T-helper 1 cell (primary cell): ENCODE measurements at regions not wholly inside any gene's neighbourhood (a gene's known extent, or its start where the extent isn't known, plus 50 kb on each side); places are given as distances from the start of the nearest gene placed in this dataset.
A peak's percentile ranks its signal among the peaks of the same experiment; 100 is the strongest.

Experiments
- DNase-seq, 5 donors: peaks; one replicate each; pipeline ENCODE4 v3.0.0-alpha.2; 2012 to 2020

DNA sequence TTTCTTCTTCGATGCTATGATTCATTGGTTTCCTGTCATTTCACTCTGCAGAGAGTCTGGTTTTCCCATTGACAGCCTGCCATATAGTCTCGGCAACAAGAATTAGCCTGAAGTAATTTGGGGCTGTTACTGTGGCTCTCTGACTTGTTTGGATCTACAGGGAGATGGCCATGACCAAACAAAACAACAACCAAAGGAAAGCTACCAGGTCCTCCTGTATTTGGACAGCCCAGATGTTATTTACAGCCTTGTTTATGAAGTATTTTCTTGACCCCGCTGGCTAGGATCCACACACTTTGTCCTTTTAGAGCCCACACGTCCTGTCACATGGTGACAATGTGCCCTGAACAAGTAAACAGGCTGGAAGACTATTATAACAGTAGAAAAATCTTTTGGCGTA, 111.4 kb upstream of the PREP start:
- no peak for DNase-seq

DNA sequence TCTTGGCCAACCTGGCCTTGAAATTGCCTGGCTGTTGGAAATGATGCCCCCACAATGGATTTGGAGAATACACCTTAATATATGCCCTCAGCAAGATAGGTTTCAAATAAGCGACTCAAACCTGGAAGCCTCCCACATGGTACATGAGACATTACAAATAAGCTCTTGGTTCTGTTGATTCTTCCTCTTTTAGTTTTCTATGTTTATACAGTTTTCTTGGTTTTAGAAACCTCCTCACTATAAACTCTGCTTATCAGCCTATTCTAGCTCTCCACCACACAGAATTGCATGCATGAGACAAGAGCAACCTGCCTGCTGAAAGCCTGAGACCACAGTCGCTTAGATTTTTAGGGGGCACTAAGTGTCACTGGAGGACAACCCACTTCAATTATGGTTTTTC, 108.8 kb upstream of the PREP start:
- DNase-seq: no peak

DNA sequence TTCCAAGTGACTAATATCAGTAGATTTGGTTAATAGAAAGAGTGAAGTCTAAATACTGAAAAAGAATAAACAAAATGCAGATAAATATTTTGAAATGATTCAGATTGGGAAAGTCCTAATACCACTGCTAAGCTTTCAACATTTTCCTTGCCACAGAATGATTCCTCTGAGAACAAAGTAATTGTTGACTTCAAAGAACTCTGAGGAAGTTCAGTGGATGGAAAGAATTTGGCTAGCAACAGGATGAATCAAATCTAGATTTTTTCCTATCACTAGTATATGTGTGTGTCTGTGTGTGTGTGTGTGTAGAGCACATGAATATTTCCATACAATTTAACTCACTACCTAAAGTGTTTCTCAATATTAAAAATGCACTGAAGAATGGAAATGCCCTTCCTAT, 107.9 kb upstream of the PREP start:
- no peak for DNase-seq

DNA sequence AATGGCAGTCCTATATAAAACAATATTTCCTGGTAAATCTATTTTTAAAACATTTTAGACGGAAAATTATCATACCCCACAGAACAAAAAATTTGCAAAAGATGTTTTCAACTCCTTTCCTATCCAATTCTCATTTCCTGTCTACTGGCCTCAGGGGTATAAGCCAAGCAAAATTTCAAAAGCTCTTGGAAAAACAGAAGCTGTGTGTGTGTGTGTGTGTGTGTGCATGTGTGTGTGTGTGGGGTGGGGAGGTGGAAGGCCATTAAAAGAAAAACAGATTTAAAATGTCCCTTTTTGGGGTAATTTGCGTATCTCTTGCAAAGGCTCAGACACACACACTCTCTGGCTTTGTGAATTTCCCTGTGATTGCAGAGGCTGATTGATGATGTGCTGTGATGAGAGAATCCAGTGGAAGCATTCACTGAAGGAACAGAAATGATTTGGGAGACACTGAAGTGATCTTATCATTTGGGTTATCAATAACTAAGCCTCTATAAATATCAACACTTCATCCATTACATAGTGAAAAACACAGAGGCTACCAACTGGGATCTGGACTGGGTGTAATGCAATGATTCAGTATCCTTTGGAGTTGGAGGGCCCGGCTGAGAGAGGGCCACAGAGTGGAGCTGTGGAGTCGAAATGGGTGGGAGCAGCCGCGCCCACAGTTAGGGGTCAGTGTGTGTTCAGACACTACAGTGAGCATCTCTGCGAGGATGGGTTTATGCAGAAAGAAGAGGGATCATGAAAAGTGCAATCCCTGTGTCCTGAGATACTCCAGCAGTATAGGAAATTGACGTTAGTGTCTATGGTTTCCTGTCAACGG, 106.8 kb upstream of the PREP start:
- no peak for DNase-seq

DNA sequence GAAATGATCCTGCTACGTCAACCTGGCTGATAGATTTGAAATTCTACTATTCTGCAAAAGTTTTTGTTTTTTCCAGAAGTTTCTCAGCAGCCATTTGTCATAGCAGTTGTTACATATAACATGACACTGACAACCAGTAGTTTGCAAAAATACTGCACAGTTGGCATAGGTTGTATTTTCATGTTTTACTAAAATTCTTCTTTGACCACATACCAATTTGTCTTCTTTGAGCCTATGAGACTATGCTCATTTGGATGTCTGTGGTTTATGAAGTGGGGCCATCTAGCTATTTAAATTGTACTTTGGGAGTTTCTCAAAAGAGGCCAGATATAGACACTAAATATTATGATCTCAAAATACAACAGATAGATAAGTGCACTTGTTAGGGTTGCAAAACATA, 104.9 kb upstream of the PREP start:
- no peak for DNase-seq

DNA sequence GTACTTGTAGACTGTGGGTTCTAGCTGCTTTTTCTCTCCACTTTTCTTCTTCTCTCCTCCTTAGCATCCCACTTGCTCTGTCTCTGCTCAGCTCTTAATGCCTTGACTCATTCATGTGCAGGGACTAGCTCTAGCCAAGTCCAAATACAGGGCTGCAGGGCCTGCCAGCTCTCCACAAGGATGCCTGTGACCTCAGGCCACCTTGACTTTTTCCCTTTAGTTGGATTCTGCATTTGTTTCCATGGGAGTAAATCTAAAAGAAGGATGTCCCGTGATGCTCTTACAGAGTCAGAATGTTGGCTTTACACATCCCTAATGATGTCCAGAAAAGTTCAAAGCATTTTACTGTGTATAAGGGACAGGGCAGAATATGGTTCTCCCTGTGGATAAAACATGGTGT, 101.8 kb upstream of the PREP start:
- DNase-seq: no peak

DNA sequence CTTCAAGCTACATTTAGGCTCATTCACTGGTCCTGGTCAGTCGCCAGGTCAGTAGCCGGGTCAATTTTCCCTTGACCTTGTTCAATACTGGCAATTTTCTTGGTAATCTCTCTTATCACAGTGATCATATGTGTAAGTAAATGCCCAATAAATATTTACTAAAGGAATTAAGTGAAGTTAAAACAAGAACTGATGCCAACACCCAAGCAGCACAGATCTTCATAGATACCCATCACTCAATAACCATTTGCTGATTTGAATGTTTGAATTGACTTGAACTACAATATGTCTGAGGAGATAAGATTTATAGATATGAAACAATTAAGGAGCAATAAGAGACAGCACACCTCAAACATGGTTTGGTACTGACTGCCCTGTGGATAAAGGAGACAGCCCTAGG, 100.8 kb upstream of the PREP start:
- DNase-seq: no peak

DNA sequence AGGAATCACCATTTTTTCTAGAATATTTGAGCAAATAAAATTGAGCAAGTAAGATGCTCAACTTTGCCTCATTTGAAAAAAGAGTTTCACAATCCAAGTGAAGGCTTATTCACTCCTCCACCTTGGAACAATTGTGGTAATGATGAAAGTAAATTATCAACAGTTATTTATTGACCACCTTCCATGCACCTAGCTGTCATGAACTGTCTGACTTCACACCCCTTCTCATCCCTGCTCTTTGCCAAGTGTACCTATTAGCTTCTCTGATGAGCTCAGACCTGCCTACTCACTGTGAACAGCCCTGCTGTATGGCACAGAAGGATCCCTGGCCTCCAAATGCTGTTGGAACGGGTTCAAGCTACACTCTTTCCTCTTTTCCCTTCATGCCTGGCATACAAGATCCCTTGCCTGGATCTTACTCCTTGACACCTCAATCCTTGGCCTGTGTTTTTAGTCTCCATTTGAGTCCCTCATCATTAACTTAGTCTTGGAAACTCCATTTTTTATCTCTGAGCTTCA, 99.0 kb upstream of the PREP start:
- DNase-seq: no peak

DNA sequence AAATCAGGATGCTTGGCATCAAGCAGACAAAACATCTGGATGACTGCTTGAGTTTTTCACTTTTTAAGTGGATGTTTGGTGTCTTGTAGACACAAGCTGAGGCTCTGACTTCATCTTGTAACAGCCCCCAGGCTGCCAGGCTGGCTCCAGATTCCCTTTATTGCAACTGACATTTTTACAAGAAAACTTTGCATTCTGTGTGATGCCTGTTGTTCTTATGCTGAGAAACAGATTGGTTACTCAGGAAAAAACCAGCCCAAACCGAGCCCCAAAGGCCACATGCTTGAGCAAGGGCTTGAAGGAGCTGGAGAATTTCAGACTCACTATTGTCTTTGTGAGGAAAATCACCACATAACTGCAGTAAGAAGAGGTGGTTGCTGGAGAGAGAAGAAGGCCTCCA, 98.4 kb upstream of the PREP start:
- DNase-seq: no peak

DNA sequence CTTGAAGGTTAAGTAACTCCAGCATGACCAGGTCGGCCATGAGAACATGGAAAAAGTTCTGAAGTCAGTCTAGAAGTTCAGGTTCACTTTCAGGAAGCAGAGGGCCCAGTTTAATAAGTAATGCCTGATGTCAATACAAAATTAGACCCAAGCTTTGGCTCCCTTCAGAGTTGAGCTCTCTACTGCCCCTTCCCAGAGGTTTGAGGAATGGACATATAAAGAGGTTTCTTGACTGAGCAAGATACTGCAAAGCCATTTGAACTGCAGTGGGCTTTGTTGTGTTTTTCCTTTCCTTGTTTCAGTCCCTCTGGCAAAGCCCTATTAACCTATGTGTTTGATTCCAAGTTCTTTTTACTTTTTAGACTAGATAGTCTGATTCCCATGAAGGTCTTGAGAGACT, 97.8 kb upstream of the PREP start:
- no peak for DNase-seq

DNA sequence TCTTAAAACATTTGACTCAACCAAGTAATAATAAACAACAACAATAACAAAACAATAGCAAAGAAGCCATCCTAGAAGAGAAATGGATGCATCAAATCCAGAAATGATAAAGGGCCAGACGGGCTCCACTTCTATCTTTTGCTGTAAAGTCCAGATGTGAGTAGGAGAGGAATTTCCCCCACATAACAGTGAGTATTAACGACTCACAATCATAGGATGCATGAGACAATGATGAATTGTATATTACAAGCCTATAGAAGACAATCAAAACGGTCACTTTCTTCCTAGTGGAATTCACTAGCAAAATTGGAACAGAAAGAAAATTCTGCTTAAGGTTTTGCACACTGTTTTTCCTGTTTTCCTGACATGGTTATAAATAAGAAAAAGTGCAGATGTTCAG, 97.0 kb upstream of the PREP start:
- no peak for DNase-seq

DNA sequence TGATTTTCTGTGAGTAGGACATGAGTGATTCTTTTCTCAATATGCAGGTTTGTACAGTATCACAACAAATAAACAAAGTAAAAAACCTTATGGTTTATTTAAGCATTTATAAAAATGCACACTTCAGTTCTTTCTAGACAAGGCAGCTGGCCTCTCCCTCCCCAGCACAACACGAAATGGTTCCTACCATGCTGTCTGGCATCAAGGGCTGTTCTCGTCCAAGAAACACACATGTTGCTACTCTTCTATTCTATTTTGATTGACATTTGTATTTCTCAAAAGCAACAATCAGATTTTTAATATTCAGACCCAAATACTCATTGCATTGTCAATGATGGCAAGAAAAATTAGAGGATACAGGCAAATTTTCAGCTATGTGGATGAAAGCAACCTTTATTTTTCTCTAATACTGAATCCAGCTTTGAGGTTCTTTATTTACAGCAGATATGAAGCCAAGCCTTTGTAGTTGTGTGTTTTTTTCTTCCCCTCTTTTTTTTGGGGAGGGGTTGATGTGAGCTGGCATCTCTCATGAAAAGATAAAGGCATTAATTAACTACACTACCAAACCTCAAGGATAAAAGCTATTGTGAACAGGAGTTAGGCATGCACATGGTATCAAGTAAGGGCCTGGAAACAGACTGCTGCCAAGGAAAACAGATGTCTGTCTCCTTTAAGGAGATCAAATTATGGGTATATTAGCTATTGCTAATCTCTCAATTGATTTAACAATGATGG, 96.4 kb upstream of the PREP start:
- DNase-seq: no peak

DNA sequence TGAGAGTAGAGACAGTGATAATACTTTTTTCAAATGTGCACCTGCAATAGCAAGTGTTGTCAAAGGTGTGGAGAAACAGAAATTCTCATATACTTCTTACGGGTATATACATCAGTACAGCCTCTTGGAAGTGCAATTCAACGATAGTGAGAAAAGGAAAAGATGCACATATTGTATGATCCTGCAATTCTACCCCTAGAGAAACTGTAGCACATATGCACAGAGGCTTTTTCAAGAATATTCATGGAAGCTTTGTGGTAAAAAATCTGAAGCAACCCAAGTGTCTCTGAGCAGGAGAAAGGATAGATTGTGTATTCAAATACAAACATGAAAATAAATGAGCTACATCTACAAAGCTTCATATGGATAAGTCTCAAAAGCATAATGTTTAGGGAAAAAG, 94.7 kb upstream of the PREP start:
- DNase-seq: no peak

DNA sequence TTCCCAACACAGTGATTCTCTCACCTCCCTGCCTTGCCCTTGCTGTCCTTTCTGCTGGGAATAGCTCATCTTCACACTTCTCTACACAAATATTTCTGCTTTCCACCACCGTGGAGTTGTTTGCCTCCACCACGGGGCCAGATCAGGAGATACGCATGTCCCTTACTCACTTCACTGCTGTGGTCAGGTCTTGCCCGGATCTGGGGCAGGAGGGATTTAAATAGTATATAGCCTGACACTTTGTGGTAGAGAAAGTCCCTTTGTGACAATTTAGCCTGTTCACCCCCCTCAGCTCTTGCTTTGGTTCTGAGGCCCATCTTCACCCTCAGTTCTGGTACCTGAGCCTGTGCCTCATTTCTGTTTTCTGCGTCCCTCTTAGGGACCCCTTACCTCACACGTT, 92.6 kb upstream of the PREP start:
- no peak for DNase-seq

DNA sequence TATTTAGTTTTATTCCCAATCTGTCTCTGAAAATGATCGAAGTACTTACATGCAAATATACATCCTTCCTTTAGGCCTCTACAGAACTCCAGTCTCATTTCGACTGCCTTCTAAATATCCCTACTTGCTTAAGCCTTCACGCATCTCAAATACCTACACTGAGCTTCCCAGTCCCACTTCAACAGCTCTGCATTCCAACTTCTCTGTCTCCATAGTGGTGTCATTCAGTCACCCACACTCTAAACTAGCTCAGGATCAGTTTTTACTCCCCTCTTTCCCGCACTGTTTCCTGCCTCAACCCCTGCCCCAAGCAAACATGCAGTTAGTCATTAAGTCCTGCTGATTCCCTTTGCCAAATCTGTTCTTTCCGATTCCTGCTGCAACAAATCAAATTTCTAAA, 91.8 kb upstream of the PREP start:
- DNase-seq: no peak

DNA sequence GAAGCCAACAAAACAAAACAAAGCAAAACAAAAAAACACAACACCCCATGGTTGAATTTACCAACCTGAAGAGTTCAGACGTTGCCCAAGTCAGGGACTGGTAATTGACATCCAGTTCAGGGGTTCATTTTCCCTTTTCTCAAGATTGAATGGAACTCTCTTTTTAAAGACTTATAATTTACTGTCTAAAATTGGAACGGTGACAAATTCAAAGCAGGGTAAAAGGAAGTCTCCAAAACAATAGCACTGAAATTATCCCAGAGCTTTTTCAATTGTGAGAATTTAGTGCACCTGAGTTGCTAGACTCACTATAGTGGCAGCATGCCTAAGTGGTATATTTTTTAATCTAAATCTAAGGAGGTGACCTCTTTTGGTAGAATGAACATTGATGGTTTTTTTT, 90.9 kb upstream of the PREP start:
- DNase-seq: no peak

DNA sequence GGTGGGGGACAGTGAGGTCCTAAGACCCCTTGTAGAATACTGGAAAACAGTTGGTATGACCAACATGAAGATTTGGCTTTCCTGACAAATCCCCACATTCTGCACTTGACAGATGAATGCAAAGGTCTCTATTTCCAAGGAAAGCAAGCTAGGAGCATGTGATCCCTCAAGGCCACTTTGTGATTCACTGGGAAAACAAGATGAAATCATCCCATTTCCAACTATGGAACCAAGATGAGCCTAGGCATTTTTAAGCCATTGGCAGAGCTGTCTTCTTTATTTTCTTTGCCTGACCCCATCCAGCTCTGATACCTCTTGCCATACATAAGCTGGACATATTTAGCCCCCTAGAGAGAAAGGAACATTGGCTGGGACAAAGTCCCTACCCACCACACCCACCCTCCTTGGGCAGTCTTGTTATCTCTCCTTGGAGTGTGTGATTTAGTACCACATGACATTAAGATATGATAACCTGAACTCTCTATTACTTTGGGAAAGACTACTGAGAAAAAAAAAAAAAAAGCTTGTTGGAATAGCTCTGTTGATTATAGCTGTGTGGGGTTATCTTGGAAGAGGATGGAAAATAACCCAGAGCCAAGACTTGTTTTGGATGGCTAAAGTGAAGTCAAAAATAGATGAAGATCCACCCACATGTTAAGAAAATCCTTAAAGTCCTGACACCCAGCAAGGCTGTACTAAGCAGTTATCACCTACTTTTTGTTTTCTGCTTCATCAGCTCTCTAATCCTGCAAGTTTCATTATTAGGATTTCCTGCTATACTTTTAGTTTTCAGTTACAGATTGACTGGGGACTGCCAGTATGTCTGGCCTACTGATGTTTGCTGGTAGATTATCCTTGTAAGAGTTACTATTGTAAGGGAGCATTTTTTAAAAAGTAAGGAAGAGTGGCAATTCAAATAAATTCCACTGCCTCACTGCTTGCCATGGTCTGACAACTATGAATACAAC, 90.1 kb upstream of the PREP start:
- peak in 1 of 5 donors; percentile 76 for DNase-seq

DNA sequence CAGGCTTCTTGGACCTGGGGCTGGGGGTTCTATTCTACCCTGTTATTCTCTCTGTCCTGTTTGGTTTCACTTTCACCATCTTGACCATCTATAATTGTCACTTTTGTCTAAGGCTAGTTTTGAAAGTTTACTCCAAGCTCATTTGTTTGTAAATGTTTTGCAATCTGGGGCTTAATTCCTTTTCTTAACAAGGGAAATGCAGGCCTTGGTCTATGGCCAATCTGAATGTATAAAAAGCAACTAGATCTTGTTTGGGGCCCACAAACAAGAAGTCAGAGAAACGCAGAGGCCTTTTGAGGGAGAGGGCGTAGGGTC, 86.3 kb upstream of the PREP start:
- no peak for DNase-seq

DNA sequence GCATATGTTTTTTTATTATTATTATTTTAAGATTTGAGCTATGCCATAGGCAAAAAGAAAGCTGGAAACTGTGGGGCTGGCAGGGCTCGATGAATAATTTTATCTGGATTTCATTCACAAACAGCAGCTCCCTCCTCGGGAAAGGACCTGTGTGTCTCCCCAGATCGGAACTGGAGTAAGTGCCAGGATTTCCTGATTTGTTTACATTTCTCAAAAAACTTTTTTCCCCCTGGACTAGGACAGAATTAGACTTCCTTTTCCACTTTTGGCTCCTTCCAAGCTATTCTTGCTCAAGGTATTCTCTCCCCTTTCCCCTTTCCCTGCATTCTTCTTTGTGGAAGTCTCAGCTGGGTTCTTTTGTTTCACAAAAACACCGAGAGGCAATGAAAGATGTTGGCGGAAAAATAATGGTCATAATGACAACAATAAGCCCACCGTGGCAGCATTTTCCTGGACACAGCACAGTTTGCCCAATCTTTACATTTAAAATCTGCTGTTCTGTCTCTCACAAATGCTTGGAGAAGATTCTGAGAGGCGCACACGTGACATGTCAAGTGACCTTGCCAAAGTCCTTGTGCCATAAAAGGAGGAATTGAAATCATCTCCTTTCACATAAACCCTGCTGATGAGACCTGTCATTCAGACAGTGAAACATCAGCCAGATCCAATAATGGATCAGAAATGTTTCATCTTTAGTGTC, 85.8 kb upstream of the PREP start:
- no peak for DNase-seq

DNA sequence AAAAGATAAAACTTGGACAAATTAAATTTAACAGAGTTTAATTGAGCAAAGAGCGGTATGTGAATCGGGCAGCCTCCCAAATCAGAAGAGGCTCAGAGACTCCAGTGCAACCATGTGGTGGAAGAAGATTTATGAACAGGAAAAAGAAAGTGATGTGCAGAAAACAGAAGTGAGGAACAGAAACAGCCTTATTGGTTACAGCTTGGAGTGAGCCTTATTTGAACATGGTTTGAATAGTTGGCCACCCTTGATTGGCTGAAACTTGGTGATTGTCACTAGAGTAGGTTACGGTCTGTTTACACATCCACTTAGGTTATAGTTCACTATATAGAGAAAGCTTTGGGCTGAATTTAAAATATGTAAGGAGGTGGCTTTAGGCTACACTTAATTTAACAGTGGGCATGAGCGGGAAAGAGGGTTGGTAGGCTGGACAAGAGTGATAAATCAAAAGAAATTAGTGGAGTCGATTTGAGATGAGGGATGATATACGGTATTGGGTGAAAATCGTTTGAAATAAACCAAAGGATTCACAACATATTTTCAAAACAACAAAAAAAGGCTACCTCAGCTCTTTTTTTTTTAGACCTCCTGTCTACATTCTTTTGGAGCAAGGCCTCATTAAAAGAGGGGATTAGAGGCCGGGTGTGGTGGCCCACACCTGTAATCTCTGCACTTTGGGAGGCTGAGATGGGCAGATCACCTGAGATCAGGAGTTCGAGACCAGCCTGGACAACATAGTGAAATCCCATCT, 84.3 kb upstream of the PREP start:
- DNase-seq: peak in 1 of 5 donors; percentile 37

DNA sequence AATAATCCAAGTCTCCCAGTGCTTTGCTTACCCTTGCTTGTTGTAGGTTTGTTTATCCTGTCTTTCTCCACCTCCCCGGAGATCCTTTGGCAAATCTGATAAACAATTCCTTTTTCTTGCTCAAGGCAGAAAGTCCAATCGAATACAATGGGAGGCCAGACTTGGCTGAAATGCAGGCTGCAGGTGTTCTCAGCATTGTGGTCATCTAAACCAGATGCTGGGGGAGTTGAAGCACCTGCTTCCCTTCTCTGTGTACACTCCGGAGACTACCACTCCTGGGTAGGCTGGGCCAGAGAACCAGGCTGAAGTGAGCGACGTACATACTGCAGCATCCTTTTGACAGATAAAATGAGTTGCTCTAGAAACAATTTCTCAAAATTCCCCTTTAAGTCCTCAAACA, 82.6 kb upstream of the PREP start:
- no peak for DNase-seq
